ENCODE measurements at regions not wholly inside any gene's neighbourhood (a gene's known extent, or its start where the extent isn't known, plus 50 kb on each side); places are given as distances from the start of the nearest gene placed in this dataset.

- H3K79me2 ChIP-seq: no peaks in the 10 kb centered on the region
- no peak overlapping the region for H3K27ac ChIP-seq
- H3K4me2 ChIP-seq (ENCODE audit: low read length): no peak overlapping the region
- no peak overlapping the region for H3K9ac ChIP-seq
- H3K4me1 ChIP-seq: no peaks in the 10 kb centered on the region
- no peaks in the 10 kb centered on the region for H3K9me3 ChIP-seq (ENCODE audit: control insufficient read depth, low read length)
- no peak overlapping the region for H3K4me3 ChIP-seq (ENCODE audit: low read depth, low read length)
- no peaks in the 10 kb centered on the region for H3K36me3 ChIP-seq (ENCODE audit: control insufficient read depth, insufficient read depth, low read length)
- H2AFZ ChIP-seq: no peak overlapping the region
- no peaks in the 10 kb centered on the region for H3K27me3 ChIP-seq (ENCODE audit: control insufficient read depth, insufficient read depth, low read length)
- no peak for TF ChIP-seq CTCF (IDR thresholded peaks at IDR 0.05)
Observed at GRCh38 chr3:8343058-8343457, 158.6 kb upstream of the LMCD1 start.

GRCh38 chr3:8345398-8345797, 156.2 kb upstream of the LMCD1 start:
- no peaks in the 10 kb centered on the region for H3K36me3 ChIP-seq (ENCODE audit: control insufficient read depth, insufficient read depth, low read length)
- TF ChIP-seq CTCF (IDR thresholded peaks at IDR 0.05): no peak
- H3K9ac ChIP-seq: no peak overlapping the region
- no peak overlapping the region for H2AFZ ChIP-seq
- no peak overlapping the region for H3K4me2 ChIP-seq (ENCODE audit: low read length)
- H3K9me3 ChIP-seq (ENCODE audit: control insufficient read depth, low read length): no peaks in the 10 kb centered on the region
- H3K27ac ChIP-seq: no peak overlapping the region
- no peaks in the 10 kb centered on the region for H3K27me3 ChIP-seq (ENCODE audit: control insufficient read depth, insufficient read depth, low read length)
- no peak overlapping the region for H3K4me3 ChIP-seq (ENCODE audit: low read depth, low read length)
- H3K79me2 ChIP-seq: no peaks in the 10 kb centered on the region
- no peaks in the 10 kb centered on the region for H3K4me1 ChIP-seq

GRCh38 chr3:8348076-8348475, 153.5 kb upstream of the LMCD1 start:
- no peaks in the 10 kb centered on the region for H3K27me3 ChIP-seq (ENCODE audit: control insufficient read depth, insufficient read depth, low read length)
- H2AFZ ChIP-seq: no peak overlapping the region
- H3K27ac ChIP-seq: no peak overlapping the region
- no peaks in the 10 kb centered on the region for H3K79me2 ChIP-seq
- H3K4me1 ChIP-seq: no peaks in the 10 kb centered on the region
- TF ChIP-seq CTCF (IDR thresholded peaks at IDR 0.05): no peak
- H3K4me2 ChIP-seq (ENCODE audit: low read length): no peak overlapping the region
- no peaks in the 10 kb centered on the region for H3K9me3 ChIP-seq (ENCODE audit: control insufficient read depth, low read length)
- H3K4me3 ChIP-seq (ENCODE audit: low read depth, low read length): no peak overlapping the region
- no peaks in the 10 kb centered on the region for H3K36me3 ChIP-seq (ENCODE audit: control insufficient read depth, insufficient read depth, low read length)
- no peak overlapping the region for H3K9ac ChIP-seq

- TF ChIP-seq CTCF (IDR thresholded peaks at IDR 0.05): no peak
- no peak overlapping the region for H3K4me2 ChIP-seq (ENCODE audit: low read length)
- H3K4me1 ChIP-seq: no peaks in the 10 kb centered on the region
- H3K79me2 ChIP-seq: no peaks in the 10 kb centered on the region
- no peaks in the 10 kb centered on the region for H3K36me3 ChIP-seq (ENCODE audit: control insufficient read depth, insufficient read depth, low read length)
- H3K9ac ChIP-seq: no peak overlapping the region
- H3K27ac ChIP-seq: no peak overlapping the region
- H3K27me3 ChIP-seq (ENCODE audit: control insufficient read depth, insufficient read depth, low read length): no peaks in the 10 kb centered on the region
- no peak overlapping the region for H2AFZ ChIP-seq
- no peaks in the 10 kb centered on the region for H3K9me3 ChIP-seq (ENCODE audit: control insufficient read depth, low read length)
- no peak overlapping the region for H3K4me3 ChIP-seq (ENCODE audit: low read depth, low read length)
Observed at GRCh38 chr3:8352475-8352874, 149.1 kb upstream of the LMCD1 start.

GRCh38 chr3:8353364-8353763, 148.3 kb upstream of the LMCD1 start:
- Histone ChIP-seq H3K79me2 (no peaks in the 10 kb centered on the region), H3K9me3 (ENCODE audit: control insufficient read depth, low read length) (no peaks in the 10 kb centered on the region), H2AFZ (no peak overlapping the region), H3K9ac (no peak overlapping the region), H3K4me2 (ENCODE audit: low read length) (no peak overlapping the region), H3K4me1 (no peaks in the 10 kb centered on the region), H3K4me3 (ENCODE audit: low read depth, low read length) (no peak overlapping the region), H3K27me3 (ENCODE audit: control insufficient read depth, insufficient read depth, low read length) (no peaks in the 10 kb centered on the region), H3K27ac (no peak overlapping the region), H3K36me3 (ENCODE audit: control insufficient read depth, insufficient read depth, low read length) (no peaks in the 10 kb centered on the region)
- TF ChIP-seq CTCF (IDR thresholded peaks at IDR 0.05): no peak
